Body of pancreas (tissue), 4 donors: ENCODE measurements at regions not wholly inside any gene's neighbourhood (a gene's known extent, or its start where the extent isn't known, plus 50 kb on each side); places are given as distances from the start of the nearest gene placed in this dataset.

Source experiments
- CTCF ChIP-seq, 7 experiments: fragments of 450-650 bp in 4 of 7; fragments of 200-600 bp in 3 of 7; sonication (generic) in 3 of 7; IDR thresholded peaks; one replicate each; pipeline ENCODE4 v1.5.1; 2016 to 2019; ENCODE audit warnings: antibody characterized with exemption in 7 of 7
- POLR2A ChIP-seq, 3 donors: fragments of 450-650 bp; IDR thresholded peaks; one replicate each; pipeline ENCODE4 v1.6.1; 2016; ENCODE audit warnings: antibody characterized with exemption in 3 of 3, mild to moderate bottlenecking in 2 of 3

- TF ChIP-seq CTCF (IDR thresholded peaks at IDR 0.05) (no peak), POLR2A (IDR thresholded peaks at IDR 0.05) (no peak)
Measured at GRCh38 chr4:167826281-167826680, 266.1 kb upstream of the ANXA10 start.
